GM18511 (cell line): ENCODE measurements at regions not wholly inside any gene's neighbourhood (a gene's known extent, or its start where the extent isn't known, plus 50 kb on each side); places are given as distances from the start of the nearest gene placed in this dataset.

Experiments used
- ATAC-seq: cut with Tn5 transposase; IDR thresholded peaks from one replicate; pipeline ENCODE4 v1.9.1; 2021; ENCODE audit warnings: mild to moderate bottlenecking, moderate library complexity; ENCODE audit not compliant: unreplicated experiment

GRCh38 chr21:25425156-25425555 is 182.1 kb downstream of the MRPL39 start:
- no peak for ATAC-seq

- no peak for ATAC-seq
These were observed 182.6 kb downstream of the MRPL39 start for GRCh38 chr21:25424634-25425033.

DNA sequence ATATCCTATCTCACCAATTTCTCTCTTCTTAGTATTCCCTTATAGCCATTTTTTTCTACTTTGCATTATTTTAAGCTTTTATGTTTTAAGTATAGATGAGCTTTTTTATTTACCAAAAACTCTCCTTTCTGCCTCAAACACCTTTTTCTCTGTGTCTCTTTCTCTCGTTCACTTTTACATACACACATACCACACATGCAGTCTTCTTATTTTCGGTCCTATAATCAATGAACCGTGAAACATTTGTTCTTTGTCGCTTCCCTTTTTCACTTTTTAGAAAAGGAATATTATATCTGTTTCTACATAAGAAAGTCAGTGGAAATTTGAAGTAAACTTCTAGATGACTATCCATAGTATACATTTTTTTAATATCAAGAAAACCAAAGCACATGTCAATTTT is 183.2 kb downstream of the MRPL39 start:
- ATAC-seq: no peak

DNA sequence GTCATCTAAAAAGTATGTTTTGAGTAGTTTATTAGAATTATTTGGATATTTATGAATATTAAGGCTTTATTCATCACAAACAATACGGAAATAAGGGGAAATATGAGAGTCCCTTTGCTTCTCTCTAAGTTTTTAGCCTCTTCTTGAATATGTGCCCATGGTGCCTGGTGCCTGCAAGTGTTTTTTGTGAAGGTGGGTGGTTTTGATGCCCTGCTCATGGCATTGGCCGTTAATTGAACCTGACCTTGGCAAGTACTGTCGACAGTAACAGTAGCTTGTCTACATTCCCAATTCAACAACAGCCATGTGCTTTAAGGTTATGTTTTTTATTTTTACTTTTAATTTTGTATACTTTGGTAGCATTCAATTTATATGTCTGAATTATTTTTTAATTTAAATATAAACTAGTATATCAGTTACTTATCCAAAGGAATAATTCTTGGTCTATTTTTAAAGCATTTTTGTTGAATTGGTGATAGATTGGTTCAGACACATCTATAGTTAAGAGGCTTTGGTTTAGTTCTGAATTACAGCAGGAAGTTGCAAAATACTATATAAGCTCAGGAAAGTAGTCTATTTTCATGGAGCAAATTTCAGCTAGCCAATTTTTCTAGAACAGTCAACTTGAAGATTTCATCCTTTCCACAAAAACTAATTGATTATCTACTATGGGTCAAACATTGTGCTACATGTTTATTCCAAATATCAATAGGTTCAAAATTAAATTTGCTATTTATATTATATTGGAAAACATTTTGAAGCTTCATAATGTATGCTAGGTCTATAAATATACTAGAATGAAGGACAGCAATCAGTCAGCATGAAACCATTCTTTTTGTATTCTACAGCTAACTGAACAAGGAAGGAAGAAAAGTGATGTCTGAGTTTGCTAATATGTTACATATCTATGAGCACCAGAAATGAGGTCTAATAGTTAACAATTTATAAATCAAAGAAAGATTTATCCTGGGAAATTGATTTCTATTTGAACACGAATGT is 184.4 kb downstream of the MRPL39 start:
- no peak for ATAC-seq

DNA sequence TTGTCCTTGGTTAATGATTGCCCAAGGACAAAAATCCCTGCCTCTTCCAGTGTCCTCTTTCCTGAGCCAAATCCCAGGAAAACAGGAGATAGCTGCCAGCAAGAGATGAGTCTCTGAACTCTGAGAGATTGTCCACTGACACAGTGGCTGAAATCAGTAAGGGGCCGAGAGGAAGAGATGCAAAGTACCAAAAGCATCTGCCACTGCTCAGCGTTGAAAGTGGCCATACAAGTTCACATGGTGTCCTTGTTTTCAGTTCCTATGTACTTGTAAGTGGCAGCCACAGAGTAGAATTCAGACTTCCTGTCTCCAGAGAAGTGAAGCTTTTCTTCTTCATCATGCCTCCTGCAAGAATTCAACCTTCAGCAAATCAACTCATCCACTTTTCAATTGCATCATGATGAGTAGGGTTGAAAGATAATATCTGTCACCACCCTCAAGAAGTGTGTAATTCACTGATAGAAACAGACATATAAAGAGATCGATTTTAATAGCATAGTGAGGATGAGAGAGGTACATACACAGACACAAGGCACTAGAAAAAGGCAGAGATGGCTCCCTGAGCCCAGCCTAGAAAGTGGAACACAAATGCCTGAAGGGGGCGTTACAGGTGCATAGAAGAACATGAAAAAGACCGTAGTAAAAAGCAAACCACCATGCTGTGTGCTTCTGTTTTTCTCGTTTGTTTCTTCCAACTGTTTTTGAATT is 185.8 kb downstream of the MRPL39 start:
- ATAC-seq: peak; percentile 70

- no peak for ATAC-seq
These were observed 186.4 kb downstream of the MRPL39 start for GRCh38 chr21:25420831-25421230.

- no peak for ATAC-seq
These were observed 190.6 kb downstream of the MRPL39 start for GRCh38 chr21:25416669-25417068.

DNA sequence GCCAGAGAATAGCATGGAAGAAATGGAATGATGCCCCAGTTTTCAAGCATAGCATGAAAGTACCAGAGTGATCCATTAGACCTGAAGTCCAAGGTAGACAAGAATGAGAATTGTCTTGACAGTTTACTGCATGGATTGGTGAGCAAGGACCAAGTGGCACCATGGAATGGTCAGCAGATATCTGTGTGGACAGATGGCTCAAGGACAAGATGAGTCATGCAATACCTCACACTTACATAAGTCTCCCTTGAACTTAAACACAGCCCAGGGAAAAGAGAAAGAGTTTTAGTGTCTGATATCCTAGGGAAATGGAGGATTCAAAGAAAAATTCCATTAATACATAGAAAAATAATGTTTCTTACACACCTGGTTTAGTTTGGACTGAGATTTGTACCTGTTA is 195.2 kb downstream of the MRPL39 start:
- ATAC-seq: no peak

GRCh38 chr21:25409978-25410377 is 197.3 kb downstream of the MRPL39 start:
- no peak for ATAC-seq

DNA sequence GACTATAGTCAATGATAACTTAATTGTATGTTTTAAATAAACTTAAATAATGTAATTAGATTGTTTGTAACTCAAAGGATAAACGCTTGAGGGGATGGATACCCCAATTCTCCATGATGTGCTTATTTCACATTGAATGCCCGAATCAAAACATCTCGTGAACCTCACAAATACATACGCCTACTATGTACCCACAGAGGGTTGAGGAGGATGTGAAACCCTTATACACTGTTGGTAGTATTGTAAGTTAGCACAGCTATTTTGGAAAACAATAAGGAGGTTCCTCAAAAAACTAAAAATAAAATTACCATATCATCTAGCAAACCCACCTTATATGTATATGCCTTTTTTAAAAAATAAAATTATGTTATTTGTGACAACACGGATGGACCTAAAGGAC is 198.6 kb downstream of the MRPL39 start:
- ATAC-seq: peak; percentile 38

DNA sequence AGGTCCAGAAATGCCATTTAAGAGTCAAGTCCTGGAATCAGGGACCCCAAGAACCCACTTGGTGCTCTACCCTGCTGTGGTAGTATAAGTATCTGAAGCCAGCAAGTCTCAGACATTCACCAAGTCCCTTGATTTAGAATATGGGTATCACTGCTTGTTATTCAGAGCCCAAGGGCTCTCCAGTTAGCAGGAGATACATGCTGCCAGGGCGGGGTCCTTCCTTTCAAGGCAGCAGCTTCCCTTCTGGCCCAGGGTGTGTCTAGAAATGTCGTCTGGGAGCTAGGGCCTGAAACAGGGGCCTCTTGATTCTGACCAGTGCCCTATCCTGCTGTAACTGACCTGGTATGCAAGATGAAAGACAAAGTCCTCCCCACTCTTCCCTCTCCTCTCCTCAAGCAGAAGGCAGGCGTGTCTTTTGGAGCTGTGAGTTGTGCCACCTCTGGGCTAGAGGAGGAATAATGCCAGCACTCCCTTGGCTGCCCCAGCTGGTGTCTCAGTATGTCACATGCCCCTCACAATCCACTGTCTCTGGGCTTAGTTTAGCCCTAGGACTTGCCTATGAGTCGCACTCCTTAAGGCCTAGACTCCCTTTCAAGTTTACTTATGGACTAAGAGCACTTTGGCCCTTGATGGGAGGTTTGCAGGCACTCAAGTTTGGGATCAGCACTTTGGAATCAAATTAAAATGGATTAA is 200.2 kb downstream of the MRPL39 start:
- ATAC-seq: peak; percentile 20

DNA sequence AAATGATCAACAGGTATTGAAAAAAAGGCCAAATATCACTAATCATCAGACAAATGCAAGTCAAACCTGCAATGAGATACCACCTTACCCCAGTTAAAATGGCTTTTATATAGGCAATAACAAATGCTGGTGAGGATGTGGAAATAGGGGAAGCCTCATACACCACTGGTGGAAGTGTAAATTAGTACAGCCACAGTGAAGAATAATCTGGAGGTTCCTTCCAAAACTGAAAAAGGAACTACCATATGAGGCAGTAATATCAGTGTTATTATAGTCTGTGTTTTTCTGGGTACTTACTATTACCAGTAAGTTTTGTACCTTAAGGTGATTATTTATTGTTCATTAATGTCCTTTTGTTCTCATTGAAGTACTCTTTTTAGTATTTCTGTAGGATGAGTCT is 201.3 kb downstream of the MRPL39 start:
- ATAC-seq: peak; percentile 50

- no peak for ATAC-seq
These were observed 204.9 kb downstream of the MRPL39 start for GRCh38 chr21:25402134-25402961.

DNA sequence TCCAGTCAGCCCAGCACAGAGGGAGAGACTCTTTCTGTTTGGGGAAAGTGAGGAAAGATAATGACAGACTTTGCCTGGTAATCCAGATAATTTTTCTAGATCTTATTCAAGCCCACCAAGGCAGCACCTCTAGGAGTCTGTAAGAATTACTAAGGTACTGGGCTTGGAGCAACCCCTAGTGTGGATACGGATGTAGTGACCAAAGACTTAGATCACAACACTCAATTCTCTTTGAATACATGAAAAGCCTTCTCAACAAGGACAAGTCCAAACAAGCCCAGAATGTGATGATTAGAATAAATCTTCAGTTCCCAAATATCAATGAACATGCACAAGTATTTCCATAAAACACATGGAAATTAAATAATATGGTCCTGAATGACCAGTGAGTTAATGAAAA is 206.9 kb downstream of the MRPL39 start:
- no peak for ATAC-seq

DNA sequence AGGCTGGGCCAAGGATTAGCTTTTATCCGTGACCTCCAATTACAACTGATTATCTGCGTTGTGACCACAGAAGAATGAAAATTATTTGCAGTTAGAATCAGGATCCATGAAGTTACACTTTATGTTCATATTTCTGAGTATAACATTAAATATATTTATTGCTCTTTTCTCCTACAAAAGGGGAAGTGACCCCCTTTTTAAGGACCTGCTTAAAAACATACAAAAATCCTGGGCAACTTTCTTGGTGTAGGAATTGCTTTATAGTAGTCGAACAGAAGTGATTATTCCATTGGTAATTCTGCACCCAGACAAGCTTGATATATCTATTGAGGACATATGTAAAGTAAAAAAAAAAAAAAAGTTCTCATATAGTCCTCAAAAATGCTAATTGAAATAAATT is 208.7 kb downstream of the MRPL39 start:
- no peak for ATAC-seq

DNA sequence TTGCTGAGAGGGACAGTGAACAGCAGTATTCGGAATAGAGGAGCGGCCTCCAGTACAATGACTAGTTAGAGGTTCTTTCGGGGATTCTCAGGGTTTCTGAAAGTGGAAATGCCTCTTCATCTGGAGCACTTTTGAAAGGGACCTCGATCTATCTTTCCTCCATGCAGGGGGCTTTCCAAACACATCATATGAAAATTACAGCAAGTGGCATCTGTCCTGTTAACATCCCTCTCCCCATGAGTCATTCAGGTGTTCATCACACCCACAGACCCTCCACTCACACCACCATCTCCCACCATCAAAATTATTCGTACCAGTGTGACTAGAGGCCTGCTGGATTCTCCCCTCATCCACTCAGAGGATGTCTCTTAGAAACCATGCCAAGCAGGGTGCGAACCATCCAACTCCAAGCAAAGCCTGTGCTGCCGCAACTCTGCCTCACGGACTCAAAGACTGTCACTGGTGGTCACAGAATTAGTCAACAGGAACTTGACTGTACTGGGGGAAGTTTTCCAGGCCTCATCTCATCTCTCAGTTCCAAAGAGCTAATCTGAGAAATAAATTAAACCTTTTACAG is 211.1 kb downstream of the MRPL39 start:
- peak; percentile 86 for ATAC-seq

- ATAC-seq: no peak
These were observed 215.5 kb downstream of the MRPL39 start for GRCh38 chr21:25391777-25392176.

DNA sequence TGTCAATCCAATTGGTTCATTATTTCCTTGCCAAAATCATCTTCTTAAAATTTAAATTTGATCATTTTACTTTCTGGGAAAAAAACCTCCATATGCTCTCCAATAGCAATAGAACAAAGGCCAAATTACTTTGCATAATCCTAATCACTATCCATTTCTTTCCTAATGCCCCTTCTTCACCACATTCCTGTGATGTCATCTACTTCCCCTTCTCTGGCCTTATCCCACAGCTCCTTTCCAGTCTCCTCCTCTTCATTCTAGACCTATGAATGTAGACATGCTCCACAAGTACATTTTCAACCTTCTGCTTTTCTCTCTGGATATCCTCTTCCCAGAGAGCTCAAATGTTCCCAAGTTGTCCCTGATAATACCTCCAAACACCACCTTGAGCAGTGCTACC is 216.6 kb downstream of the MRPL39 start:
- ATAC-seq: no peak

- ATAC-seq: peak; percentile 31
These were observed 219.6 kb downstream of the MRPL39 start for GRCh38 chr21:25387665-25388064.

GRCh38 chr21:25385911-25386474 is 221.3 kb downstream of the MRPL39 start:
- ATAC-seq: peak; percentile 52
